ELR (cell line): ENCODE measurements at regions not wholly inside any gene's neighbourhood (a gene's known extent, or its start where the extent isn't known, plus 50 kb on each side); places are given as distances from the start of the nearest gene placed in this dataset.
A peak's percentile ranks its signal among the peaks of the same experiment; 100 is the strongest.

Experiments used
- DNase-seq: peaks from one replicate; pipeline ENCODE4 v3.0.0-alpha.2; 2015; ENCODE audit warnings: low read depth

DNA sequence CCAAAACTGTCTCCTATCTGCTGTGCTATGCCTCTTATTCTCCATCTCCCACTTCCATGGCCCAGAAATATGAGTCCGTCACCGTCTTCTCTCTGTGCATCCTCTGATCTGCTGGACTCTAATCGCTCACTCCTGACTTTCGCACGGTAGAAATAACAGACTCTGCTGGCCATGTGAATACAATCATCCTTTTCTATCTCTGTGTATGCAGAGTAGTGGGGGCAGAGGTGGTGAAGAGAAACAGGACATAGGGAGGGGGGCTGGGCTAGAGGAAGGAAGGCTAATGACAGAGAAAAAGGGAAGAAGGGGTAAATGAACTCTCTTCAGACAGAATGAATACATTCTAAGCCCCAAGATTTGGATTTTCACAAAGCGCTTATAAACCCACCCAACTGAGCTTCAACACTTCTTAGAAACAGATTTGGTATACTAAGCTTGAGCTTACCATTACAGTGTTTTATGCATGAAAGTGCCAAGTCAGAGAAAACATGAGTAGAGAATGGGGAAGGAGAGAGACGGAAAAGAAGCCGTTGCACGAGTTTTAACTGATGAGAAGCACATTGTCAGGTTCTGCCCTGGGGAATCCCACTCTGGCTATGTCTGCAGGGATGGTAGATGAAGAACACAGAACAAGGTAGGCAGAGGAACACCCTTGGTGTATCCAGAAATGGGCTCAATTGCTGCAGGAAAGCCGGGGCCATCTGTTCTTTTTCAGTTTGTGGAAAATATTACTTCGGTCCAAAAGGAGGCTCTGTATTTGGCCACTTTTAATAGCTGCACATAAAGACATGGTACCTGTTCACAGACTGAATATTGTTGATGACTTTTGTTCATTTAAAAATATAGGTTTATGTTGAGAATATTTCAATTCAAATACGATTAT lies 324.7 kb downstream of the ETS1 start:
- DNase-seq: no peak

DNA sequence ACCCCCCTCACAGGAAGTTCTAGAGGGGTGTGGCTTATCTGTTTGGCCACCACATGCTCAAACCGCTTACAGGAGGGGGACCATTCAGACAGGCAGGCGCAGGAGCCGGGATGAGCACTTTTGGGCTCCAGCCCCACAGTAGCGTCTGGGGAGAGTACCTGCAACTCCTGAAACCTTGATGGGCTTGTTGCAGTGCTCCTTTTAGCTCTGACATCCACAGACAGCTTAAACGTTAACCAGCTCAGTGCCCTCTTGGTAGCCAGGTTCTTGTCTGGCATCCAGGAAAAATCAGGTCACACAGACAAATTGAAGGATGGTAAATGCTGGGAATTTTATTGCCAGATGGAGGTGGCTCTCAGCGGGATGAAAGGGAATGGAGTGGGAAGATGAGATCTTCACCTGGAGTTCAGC lies 326.3 kb downstream of the ETS1 start:
- DNase-seq: no peak

DNA sequence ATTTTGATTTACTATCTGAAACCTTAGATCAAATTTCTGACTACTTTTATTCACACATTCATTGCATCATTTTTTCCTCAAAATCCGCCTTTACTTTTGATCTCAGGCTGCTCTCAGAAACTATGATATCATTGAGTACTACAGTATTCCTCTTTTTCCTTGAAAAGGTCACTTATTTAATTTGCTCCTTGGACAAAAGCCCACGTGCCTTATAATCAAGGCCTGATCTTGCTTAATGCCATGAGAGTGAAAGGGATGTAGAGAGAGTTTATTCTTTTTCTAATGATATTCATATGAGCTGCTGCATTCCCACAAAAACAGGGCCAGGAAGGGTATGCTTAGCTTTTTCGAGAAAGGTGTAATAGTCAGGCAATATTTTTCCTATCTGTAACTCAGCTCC lies 327.0 kb downstream of the ETS1 start:
- no peak for DNase-seq

DNA sequence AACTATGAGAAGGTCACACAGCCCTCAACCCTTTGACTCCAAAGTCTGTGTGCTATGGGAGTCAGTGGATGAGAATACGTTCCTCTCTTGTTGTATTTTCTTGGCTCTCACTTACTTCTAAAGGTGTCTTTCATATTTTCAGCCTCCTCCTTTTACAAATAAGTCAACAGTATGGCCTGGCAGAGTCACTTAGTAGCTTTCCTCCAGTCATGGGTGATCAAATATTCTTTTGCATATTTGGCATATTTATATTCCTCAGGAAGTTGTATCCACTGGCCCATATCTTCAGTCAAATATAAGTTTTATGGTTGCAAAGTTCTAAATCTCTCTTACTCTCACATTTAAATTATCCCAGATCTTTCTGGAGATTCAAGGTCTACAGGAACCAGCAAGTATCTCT lies 327.5 kb downstream of the ETS1 start:
- no peak for DNase-seq

DNA sequence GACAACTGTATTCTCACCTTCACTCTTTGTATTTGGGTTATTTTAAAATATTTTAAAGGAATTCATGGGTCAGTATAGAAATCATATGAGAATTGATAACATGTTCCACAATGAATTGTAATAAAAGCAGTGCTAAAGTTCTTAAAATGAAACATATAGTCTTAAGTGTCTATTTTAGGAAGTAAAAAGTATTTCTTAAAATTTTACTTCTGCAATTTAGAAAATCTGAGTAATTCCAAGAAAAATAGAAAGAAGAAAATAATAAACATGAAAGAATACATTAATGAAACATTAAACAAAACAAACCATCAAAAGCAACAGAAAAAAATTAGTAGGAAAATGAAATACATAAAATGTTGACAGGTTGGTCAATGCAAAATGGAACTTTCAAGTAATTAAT lies 332.4 kb downstream of the ETS1 start:
- DNase-seq: no peak

DNA sequence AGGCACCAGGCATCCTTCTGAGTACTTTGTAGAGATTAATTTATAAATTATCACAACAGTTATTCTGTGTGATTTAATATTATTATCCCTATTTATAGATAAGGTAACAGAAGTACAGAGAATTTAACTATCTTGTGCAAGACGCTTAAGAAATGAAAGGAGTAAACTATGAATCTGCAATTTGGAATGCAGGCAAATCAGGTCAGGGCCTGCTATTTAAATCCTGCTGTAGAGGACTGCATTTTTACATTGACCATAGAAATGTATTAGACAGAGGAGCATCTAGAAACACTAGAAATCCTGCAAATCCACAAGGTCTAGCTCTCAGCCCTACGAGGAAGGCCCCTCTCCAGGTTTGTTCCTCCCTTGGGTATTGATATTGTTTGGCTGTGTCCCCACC lies 336.2 kb downstream of the ETS1 start:
- DNase-seq: no peak

DNA sequence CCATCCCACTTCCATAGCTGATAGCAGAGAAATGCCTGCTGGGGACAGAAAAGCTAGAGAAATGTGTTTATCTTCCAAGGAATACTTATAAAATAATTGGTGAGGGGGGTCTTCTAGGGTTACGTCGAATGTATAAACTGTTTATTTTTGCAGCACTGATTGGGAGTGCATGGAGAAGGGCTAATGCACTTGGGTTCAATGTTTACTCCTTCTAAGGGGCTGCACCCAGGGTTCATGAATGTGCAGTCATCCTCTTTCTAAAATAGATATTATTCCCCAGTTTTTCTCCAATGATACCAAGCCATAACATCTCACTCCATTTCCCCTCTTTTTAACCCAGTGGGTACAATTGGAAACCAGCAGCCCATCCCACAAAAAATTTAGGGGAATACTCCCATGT lies 336.9 kb downstream of the ETS1 start:
- DNase-seq: no peak

DNA sequence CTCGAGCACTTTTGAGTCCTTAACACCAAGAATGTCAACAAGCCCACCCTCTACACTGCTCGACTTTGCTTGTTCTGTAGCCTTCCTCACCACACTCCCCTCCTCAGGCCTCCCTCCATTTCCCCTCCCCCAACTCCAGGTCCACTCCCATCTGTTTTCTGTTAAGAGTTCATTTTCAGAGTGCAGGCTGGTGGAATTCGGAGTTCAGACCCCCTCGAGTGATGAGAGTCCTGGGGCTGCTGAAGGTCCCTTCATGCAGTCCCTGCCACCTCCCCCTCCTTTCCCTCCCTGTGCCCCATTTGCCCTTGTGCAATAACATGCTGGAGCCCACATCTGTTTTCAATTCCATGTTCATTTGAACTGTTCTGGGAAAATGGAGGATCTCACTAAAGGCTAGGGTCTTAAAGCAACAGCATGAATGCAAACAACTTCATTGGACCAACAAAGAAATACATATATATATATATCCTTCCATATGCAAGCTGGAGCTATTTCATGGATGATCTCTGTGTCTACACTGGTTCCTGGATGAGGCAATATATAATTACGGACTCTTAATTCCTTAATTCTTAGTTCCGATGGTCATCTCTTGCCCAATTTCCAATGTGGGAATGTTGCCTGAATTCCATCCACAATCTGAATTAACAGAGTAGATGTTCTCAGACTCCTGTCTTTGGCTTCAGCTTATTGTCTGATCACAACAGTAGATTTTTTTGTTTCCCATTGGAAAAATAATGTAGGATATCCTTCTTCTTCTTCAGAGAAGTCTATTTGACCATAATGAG lies 340.4 kb downstream of the ETS1 start:
- no peak for DNase-seq

DNA sequence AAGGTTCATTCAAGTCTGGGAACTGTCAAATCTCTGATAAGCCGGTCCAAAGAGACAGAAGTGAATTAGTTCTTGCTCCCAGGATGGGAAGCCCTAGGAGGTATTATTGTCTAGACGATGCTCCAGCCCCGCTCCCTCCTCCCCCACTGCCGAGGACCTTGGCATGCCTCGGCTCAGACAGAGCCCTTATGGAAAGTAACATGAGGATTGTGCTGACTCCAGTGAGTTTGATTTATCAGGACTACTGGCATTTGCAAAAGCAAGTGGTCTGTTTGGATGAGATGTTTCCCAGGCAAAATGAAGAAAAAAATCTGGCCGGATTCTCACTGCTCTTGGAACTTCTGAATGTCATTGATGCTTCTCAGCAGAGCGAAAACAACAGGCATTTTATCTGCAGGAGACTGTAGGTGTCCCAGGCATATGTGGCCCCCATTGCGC lies 341.0 kb downstream of the ETS1 start:
- DNase-seq: no peak

DNA sequence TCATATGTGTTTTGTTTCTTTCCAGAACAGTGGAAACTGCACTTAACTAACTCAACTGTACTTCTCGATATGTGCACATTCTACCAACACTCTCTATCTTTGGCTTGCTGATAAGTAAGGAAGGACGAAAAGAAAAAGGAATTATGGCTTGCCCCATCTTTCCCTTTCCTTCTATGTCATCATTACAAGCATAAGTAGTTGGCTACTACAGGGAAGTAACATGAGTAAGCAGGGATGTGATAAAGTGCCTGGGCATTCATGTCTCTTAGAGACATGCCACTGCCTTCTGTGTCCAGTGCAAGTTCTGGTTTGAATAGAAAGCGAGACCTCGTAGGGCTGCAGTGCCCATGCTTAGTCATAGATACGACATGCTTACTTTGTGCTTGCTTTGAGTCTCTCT lies 342.5 kb downstream of the ETS1 start:
- peak; percentile 3 for DNase-seq

DNA sequence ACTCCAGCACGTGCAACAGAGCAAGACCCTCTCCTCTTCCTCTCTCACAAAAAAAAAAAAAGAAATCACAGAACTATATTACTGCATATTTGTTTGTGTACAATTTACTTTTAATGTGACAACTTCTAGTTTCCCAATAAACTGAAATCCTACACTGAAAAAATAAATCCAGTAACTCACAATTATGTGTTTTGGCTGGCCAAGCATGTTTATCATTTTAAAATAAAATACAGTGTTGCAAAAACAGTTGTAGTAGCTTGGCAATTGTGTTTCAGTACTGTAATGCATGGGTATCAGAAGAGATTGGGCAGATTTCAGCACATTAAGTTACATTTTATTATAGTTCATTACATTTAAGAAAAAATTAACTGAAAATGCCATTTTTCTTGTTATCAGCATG lies 344.9 kb downstream of the ETS1 start:
- no peak for DNase-seq

DNA sequence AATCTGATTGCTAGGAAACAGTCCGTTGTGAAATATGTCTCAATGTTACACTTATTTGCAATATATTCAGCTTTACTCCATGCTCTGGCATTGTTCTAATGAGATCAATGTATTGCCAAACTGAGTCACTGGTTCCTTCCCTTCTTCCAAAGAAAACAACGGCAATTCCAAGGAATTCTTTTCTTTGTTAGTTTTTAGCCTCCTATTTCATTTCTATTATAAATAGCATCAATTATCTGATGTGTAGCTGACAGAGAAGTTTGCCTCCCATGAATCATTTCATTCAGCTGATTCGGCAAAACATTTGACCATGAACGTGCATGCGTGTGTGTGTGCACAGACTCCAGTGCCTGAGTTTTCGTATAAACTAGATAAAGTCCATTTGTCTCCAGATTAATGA lies 346.8 kb downstream of the ETS1 start:
- DNase-seq: no peak

DNA sequence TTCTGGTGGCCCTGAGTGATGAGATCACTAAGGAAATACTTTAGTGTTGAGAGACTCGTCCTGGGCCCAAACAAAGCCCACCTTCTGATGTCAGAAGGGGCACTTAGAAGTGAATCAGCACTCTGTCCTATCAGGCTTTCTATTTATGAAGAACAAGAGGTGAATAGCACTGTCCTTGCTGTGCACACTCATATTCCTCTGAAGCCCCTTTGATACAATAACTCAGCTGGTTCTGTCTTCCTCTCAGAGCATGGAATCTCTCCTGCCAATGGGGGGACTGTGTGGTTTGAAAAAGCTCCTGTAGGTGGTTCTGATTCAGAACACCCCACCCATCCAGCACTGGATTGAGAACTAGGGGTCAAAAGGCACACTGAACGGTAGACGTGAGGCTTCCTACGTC lies 348.1 kb downstream of the ETS1 start:
- DNase-seq: peak; percentile 1

DNA sequence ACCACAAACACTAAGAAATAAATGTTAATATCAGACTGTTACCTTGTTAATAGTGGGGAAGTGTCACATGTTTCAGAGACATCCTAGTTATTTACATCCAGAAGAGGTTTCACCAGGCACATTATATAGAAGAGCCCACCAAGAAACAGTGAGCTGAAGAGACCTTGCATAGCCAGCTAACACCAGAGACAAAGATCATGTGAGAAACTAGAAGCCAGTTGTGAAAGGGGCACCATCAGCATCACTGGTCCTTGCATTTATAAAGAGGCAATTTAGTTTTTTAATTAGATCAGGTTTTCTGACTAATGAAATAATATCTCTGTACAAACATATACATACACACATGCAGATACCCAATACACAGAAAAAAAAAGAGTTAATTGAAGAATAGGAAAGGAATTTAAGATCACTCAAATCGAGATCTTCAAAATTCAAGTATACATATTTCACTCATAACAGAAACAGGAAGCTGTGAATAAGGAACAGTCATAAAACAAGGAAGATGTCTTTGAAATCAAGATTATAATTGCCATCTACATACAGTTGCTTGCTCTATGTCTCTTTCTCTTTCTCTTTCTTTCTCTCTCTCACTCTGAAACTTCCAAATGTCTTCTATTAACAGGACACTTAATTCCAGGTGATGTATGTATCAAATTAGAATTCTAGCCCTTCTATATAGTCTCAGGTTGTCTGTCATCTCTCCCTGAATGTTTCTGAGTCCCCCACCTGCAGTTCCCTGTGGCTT lies 348.7 kb downstream of the ETS1 start:
- DNase-seq: no peak

DNA sequence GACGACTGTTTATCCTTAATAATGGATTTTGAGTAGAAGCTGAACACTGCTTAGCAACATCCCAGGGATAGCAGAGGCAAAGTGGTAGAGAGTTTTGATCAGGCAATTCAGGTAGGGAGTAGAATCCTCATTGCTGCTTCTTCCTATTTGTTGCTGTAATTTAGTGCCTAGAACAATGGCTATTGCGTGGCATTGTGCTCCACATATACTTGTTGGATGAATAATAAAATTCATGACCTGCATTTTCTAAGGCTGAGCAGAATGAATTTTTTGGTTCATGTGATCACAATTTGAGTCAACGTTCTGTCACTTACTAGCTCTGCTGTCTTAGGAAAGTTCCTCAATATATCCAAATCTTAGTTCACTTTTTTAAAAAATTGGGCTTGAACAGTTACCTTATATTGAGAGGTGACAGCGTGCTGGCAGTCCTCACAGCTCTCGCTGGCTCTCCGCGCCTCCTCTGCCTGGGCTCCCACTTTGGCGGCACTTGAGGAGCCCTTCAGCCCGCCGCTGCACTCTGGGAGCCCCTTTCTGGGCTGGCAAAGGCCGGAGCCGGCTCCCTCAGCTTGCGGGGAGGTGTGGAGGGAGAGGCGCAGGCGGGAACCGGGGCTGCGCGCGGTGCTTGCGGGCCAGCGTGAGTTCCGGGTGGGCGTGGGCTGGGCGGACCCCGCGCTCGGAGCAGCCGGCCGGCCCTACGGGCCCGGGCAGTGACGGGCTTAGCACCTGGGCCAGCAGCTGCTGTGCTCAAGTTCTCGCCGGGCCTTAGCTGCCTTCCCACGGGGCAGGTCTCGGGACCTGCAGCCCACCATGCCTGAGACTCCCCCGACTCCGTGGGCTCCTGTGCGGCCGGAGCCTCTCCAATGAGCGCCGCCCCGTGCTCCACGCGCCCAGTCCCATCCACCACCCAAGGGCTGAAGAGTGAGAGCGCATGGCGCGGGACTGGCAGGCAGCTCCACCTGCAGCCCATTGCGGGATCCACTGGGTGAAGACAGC lies 350.6 kb downstream of the ETS1 start:
- DNase-seq: no peak

DNA sequence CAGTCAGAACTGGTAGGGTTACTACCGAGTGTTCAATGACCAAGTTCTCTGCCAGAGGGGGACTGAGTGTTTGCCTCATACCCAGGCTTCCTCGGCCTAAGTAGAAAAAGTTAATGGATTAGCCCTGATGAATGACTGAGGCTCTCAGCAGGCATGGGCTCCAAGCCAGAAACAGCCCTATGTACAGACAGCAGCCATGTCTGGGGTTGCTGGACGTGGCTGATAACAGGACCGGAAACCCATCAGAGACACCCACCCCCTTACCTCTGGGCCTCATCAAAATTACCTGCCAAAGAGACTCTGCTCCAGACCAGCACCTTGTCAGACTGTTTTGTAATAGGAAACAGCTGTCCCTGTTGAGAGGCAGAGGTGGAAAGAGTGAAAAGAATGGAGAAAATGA lies 351.4 kb downstream of the ETS1 start:
- no peak for DNase-seq

DNA sequence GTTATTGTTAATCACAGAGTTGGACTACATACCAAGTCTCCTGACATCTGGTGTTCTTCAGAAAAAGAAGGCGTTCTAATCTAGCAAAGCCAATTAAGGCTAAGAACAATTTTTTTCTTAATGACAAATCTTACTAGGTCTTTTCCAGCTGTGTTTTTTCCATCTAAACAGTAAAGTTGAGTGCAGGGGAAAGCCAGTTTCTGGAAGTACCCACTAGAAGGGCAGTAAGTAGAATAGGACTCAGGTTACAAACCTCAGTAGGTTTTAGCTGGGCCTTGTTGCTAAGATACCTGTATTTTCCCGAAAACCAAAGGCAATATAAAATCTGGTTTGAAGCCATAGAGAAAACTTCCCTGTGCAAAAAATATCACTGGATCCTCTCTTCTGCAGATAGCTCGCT lies 351.9 kb downstream of the ETS1 start:
- DNase-seq: no peak

DNA sequence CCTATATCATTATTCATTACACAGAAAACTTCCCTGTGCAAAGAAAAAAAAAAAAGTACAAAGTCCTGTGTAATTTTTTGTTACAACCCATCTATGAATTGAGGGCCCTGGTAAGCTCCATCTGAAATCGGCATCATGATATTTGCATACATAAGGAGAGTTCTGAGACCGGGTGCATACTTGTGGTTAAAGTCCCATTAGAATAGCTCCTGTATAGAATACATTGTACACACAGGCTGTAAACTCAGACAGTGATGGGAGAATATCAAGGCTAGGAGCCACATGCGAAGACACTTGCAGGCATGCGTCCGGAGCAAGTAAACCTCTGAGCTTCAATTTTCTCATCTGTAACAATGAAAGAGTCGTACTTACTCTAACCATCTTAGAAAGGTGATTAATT lies 353.2 kb downstream of the ETS1 start:
- DNase-seq: no peak

DNA sequence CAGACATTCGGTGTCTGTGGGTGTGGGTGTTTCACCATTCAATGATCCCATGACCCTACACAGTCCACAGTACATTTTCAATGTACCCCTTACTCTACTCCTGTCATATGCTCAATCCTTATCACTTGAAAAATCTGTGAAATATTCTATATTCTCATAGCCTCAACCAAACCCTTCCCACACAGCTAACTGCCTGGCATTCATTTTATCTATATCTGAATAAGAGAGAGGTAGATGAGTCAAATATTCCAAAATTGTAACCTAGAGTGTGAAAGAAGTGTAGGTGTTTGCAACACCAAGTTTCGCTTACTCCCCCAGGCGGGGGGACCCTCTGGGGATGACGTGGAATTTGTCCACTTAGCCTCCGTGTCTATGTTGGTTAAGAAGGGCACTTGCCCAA lies 354.8 kb downstream of the ETS1 start:
- DNase-seq: no peak

DNA sequence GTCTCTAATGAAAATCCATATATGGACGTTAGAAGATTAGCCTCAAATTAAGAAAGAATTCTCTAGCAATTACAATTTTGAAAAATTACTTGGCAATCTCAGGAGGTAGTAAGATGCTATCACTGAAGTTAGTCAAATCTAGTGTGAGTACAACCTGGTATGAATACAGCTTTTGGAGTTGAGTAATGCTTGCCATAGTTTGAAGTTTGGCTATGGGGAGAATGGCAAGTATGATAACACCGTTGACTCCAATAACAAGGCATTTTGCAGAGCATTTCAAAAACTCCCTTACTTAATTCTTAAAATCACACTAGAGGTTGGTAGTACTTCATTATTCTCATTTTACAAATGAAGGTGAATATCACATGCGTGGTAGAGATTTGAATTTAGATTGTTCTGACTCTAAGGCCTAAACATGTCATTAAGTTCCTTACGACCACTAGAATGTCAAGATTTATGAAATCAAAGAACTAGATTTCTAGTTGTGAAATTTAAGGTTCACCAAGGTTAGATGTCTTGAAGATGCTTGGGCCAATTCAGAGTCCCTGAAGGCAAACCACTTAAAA lies 355.4 kb downstream of the ETS1 start:
- no peak for DNase-seq

DNA sequence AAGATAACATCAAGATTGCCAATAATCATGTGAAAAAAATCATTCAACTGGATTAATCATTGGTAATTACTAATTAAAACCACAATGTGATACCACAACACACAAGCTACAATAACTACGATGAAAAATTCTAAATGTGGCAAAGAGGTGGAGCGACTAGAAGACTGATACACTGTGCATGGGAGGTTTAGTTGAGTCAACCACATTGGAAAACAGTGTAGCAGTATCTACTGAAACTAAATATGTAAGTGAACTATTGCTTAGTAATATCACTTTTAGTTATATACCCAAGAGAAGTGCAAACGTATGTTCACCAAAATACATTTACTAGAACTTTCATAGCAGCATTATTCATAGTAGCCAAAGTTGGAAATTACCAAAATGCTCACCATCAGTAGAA lies 359.9 kb downstream of the ETS1 start:
- no peak for DNase-seq
